ENCODE measurements at regions not wholly inside any gene's neighbourhood (a gene's known extent, or its start where the extent isn't known, plus 50 kb on each side); places are given as distances from the start of the nearest gene placed in this dataset.

- Histone ChIP-seq H3K36me3 (ENCODE audit: control insufficient read depth in 2 of 2, extremely low read depth in 1 of 2, insufficient read depth in 2 of 2, low read length in 2 of 2) (no peaks in the 10 kb centered on the region), H2AFZ (ENCODE audit: low read depth, low read length) (no peak overlapping the region), H3K9me3 (replicated peaks; ENCODE audit: control insufficient read depth, insufficient read depth, low read length) (no peaks in the 10 kb centered on the region), H3K4me1 (ENCODE audit: control insufficient read depth, extremely low read depth, insufficient read depth, low read length) (peaks cover 9% of the 10 kb centered on the region), H3K27ac (ENCODE audit: insufficient read depth, low read depth, low read length) (no peak overlapping the region), H3K79me2 (ENCODE audit: control insufficient read depth, insufficient read depth, low read length) (no peaks in the 10 kb centered on the region), H3K9ac (replicated peaks; ENCODE audit: extremely low read depth, insufficient read depth, low read length) (no peak overlapping the region), H3K9me1 (replicated peaks; ENCODE audit: control insufficient read depth, extremely low read depth, insufficient read depth, low read length) (no peaks in the 10 kb centered on the region), H3K4me2 (ENCODE audit: insufficient read depth, low read length) (no peak overlapping the region), H3K27me3 (ENCODE audit: control insufficient read depth in 2 of 2, insufficient read depth in 2 of 2, low read length in 2 of 2) (no peaks in the 10 kb centered on the region), H4K20me1 (replicated peaks; ENCODE audit: control insufficient read depth, extremely low read depth, insufficient read depth, low read length) (no peaks in the 10 kb centered on the region), H3K4me3 (replicated peaks in 1 of 3; ENCODE audit: insufficient read depth in 1 of 3, low read depth in 1 of 3, low read length in 3 of 3) (no peak overlapping the region)
- DNase-seq (ENCODE audit: low read depth, low spot score) (no peak), FAIRE-seq (no peak)
- no TSS peak for BruUV-seq (replicated peaks)
- dilution Hi-C loops (cut with MboI; ENCODE audit: extremely low pct_ligation_motif_present, low sequenced_read_pairs) (no loop called here), intact Hi-C loops (cut with micrococcal nuclease) (no loop called here)
- ChIA-PET POLR2A (interaction anchor here (0.8 kb wide), 1 partner anchor 36 kb away, joined by 6 read pairs; no protein-coding TSS in a partner anchor), CTCF (interaction anchor here (0.9 to 3.4 kb wide), 2 partner anchors 9 to 170 kb away, joined by 4 to 27 read pairs; no protein-coding TSS in a partner anchor)
- TF ChIP-seq JUN (IDR thresholded peaks at IDR 0.05; ENCODE audit: borderline replicate concordance, insufficient read depth, insufficient read length, low read depth) (no peak), CTCF (IDR thresholded peaks at IDR 0.05; ENCODE audit: extremely low read depth in 1 of 2, insufficient read depth in 1 of 2, low read depth in 1 of 2, low read length in 2 of 2) (no peak), MAX (IDR thresholded peaks at IDR 0.05; ENCODE audit: insufficient read depth, insufficient read length) (no peak), POLR2A (IDR thresholded peaks at IDR 0.05; ENCODE audit: low read depth, low read length) (no peak), POLR2AphosphoS5 (IDR thresholded peaks at IDR 0.05; ENCODE audit: insufficient read depth, low read depth, low read length) (no peak)
These were observed 260.5 kb upstream of the MKLN1 start for GRCh38 chr7:131067220-131067619.

GRCh38 chr7:131068604-131069021 is 259.1 kb upstream of the MKLN1 start:
- Histone ChIP-seq H4K20me1 (replicated peaks; ENCODE audit: control insufficient read depth, extremely low read depth, insufficient read depth, low read length) (no peaks in the 10 kb centered on the region), H3K27ac (ENCODE audit: insufficient read depth, low read depth, low read length) (no peak overlapping the region), H3K9me1 (replicated peaks; ENCODE audit: control insufficient read depth, extremely low read depth, insufficient read depth, low read length) (no peaks in the 10 kb centered on the region), H3K79me2 (ENCODE audit: control insufficient read depth, insufficient read depth, low read length) (no peaks in the 10 kb centered on the region), H3K4me3 (replicated peaks in 1 of 3; ENCODE audit: insufficient read depth in 1 of 3, low read depth in 1 of 3, low read length in 3 of 3) (no peak overlapping the region), H3K9me3 (replicated peaks; ENCODE audit: control insufficient read depth, insufficient read depth, low read length) (no peaks in the 10 kb centered on the region), H3K4me1 (ENCODE audit: control insufficient read depth, extremely low read depth, insufficient read depth, low read length) (peaks cover 17% of the 10 kb centered on the region), H3K27me3 (ENCODE audit: control insufficient read depth in 2 of 2, insufficient read depth in 2 of 2, low read length in 2 of 2) (no peaks in the 10 kb centered on the region), H3K36me3 (ENCODE audit: control insufficient read depth in 2 of 2, extremely low read depth in 1 of 2, insufficient read depth in 2 of 2, low read length in 2 of 2) (no peaks in the 10 kb centered on the region), H2AFZ (ENCODE audit: low read depth, low read length) (no peak overlapping the region), H3K9ac (replicated peaks; ENCODE audit: extremely low read depth, insufficient read depth, low read length) (no peak overlapping the region), H3K4me2 (ENCODE audit: insufficient read depth, low read length) (no peak overlapping the region)
- ChIA-PET CTCF (interaction anchor here (0.8 to 3.4 kb wide), 19 partner anchors 10 to 473 kb away, joined by 3 to 27 read pairs (median 5); no protein-coding TSS in a partner anchor), POLR2A (interaction anchor here (0.6 to 0.7 kb wide), 2 partner anchors 159 to 387 kb away, joined by 5 to 6 read pairs; no protein-coding TSS in a partner anchor)
- intact Hi-C loops (cut with micrococcal nuclease) = loop anchor here (1.0 to 2.0 kb wide), 3 partner anchors 235 to 444 kb away; no protein-coding TSS in a partner anchor
- no TSS peak for BruUV-seq (replicated peaks)
- FAIRE-seq = peak; percentile 18
- TF ChIP-seq CTCF (IDR thresholded peaks at IDR 0.05; ENCODE audit: extremely low read depth in 1 of 2, insufficient read depth in 1 of 2, low read depth in 1 of 2, low read length in 2 of 2) = no peak
- no peak for TF ChIP-seq POLR2A (IDR thresholded peaks at IDR 0.05; ENCODE audit: low read depth, low read length)
- no peak for TF ChIP-seq JUN (IDR thresholded peaks at IDR 0.05; ENCODE audit: borderline replicate concordance, insufficient read depth, insufficient read length, low read depth)
- no peak for TF ChIP-seq GATA2 (IDR thresholded peaks at IDR 0.05; ENCODE audit: insufficient read depth, insufficient read length, low read depth, low read length)
- TF ChIP-seq EZH2 (IDR thresholded peaks at IDR 0.05; ENCODE audit: borderline replicate concordance, low read depth, low read length, severe bottlenecking) = no peak
- no peak for TF ChIP-seq FOS (IDR thresholded peaks at IDR 0.05; ENCODE audit: borderline replicate concordance, insufficient read depth, low read length)
- no peak for TF ChIP-seq POLR2AphosphoS5 (IDR thresholded peaks at IDR 0.05; ENCODE audit: insufficient read depth, low read depth, low read length)
- no peak for TF ChIP-seq MAX (IDR thresholded peaks at IDR 0.05; ENCODE audit: insufficient read depth, insufficient read length)
- TF ChIP-seq MYC (IDR thresholded peaks at IDR 0.05; ENCODE audit: low read depth, low read length) = no peak
- DNase-seq (ENCODE audit: low read depth, low spot score) = no peak
- dilution Hi-C loops (cut with MboI; ENCODE audit: extremely low pct_ligation_motif_present, low sequenced_read_pairs) = no loop called here
